B cell (primary cell): ENCODE measurements at regions not wholly inside any gene's neighbourhood (a gene's known extent, or its start where the extent isn't known, plus 50 kb on each side); places are given as distances from the start of the nearest gene placed in this dataset.
"Not testable (repeated sequence)": the region's sequence is repeated elsewhere in the genome, so short reads cannot be mapped to it uniquely, and the experiment has no call there.

Experiments used
- ATAC-seq: fragments of 200-7000 bp; cut with Tn5 transposase; one replicate; pipeline ENCODE4 v1.10.0; 2021; ENCODE audit warnings: low read depth, mild to moderate bottlenecking, moderate number of reproducible peaks, moderate library complexity
- CTCF ChIA-PET: fragments of 350-600 bp; sonication (Branson Sonifier 250); formaldehyde crosslinking; loops from one replicate; lab custom pipeline; 2021; ENCODE audit warnings: antibody characterized with exemption, inconsistent platforms; lab: Charles Lee
- POLR2A ChIA-PET: fragments of 350-600 bp; sonication (Branson Sonifier 250); formaldehyde crosslinking; loops from one replicate; lab custom pipeline; 2021; ENCODE audit warnings: antibody characterized with exemption; lab: Charles Lee
- DNase-seq: peaks from one replicate; pipeline ENCODE4 v3.0.0; 2013
- H2AFZ ChIP-seq: 2 replicates; pipeline ENCODE4 v1.6.1; 2012; ENCODE audit warnings: mild to moderate bottlenecking, low read depth, low read length; ENCODE audit not compliant: insufficient read depth, poor library complexity, severe bottlenecking
- H3K27ac ChIP-seq, 2 donors: 1 replicate in 1 of 2; 2 replicates in 1 of 2; pipeline ENCODE4 v1.5.1; 2012 to 2013; ENCODE audit warnings: low read length in 2 of 2, mild to moderate bottlenecking in 2 of 2, moderate library complexity in 1 of 2
- H3K27me3 ChIP-seq, 4 experiments: fragments of 200-600 bp in 1 of 4; sonication (generic) in 1 of 4; replicated peaks in 1 of 4; 1 replicate in 2 of 4; 2 replicates in 2 of 4; pipeline versions ENCODE4 v1.6.1 to v1.7.0; 2013 to 2016; ENCODE audit warnings: low read length in 3 of 4, mild to moderate bottlenecking in 2 of 4, mixed read lengths in 1 of 4, moderate library complexity in 1 of 4; ENCODE audit not compliant: insufficient read depth in 4 of 4, control insufficient read depth in 3 of 4; ENCODE audit errors: control extremely low read depth in 1 of 4
- H3K36me3 ChIP-seq, 2 experiments: replicated peaks in 1 of 2; 1 replicate in 1 of 2; 2 replicates in 1 of 2; pipeline versions ENCODE4 v1.6.1 to v1.7.1; 2013; ENCODE audit warnings: low read length in 1 of 2; ENCODE audit not compliant: insufficient read depth in 2 of 2, control insufficient read depth in 1 of 2; ENCODE audit errors: control extremely low read depth in 1 of 2, extremely low read depth in 1 of 2
- H3K4me1 ChIP-seq, 2 donors: fragments of 200-600 bp in 1 of 2; sonication (generic) in 1 of 2; 1 replicate in 1 of 2; 2 replicates in 1 of 2; pipeline versions ENCODE4 v1.5.1 to v1.6.1; 2013 to 2017; ENCODE audit warnings: low read length in 2 of 2; ENCODE audit not compliant: control insufficient read depth in 2 of 2, insufficient read depth in 2 of 2
- H3K4me2 ChIP-seq: replicated peaks from 2 replicates; pipeline ENCODE3; 2012; ENCODE audit warnings: mild to moderate bottlenecking, low read depth, low read length; ENCODE audit not compliant: poor library complexity, severe bottlenecking
- H3K4me3 ChIP-seq, 5 experiments: fragments of 200-600 bp in 1 of 5; sonication (generic) in 1 of 5; 1 replicate in 3 of 5; 2 replicates in 2 of 5; pipeline versions ENCODE4 v1.5.1 to v1.7.0; 2011 to 2016; ENCODE audit warnings: low read length in 4 of 5, mild to moderate bottlenecking in 4 of 5, low read depth in 2 of 5, control low read depth in 1 of 5, moderate library complexity in 1 of 5; ENCODE audit not compliant: insufficient read depth in 1 of 5; ENCODE audit errors: control extremely low read depth in 1 of 5, extremely low read depth in 1 of 5
- H3K79me2 ChIP-seq: fragments of 200-600 bp; sonication (generic); one replicate; pipeline ENCODE4 v1.6.0; 2016; ENCODE audit warnings: low read length; ENCODE audit not compliant: control insufficient read depth, insufficient read depth
- H3K9ac ChIP-seq: fragments of 200-600 bp; sonication (generic); 2 replicates; pipeline ENCODE4 v1.6.1; 2017; ENCODE audit warnings: mild to moderate bottlenecking, low read length, moderate library complexity
- H3K9me3 ChIP-seq, 3 donors: one replicate each; pipeline versions ENCODE4 v1.6.1 to v1.7.1; 2013; ENCODE audit warnings: low read length in 2 of 3; ENCODE audit not compliant: control insufficient read depth in 2 of 3, insufficient read depth in 1 of 3; ENCODE audit errors: control extremely low read depth in 1 of 3
- H4K20me1 ChIP-seq: 2 replicates; pipeline ENCODE4 v1.6.0; 2012; ENCODE audit warnings: mild to moderate bottlenecking, low read length; ENCODE audit not compliant: insufficient read depth, control insufficient read depth, poor library complexity, severe bottlenecking
- H3K27ac Mint-ChIP-seq: one replicate; pipeline ENCODE4 v1.8.0; 2021; ENCODE audit warnings: mixed read lengths
- H3K27me3 Mint-ChIP-seq: one replicate; pipeline ENCODE4 v1.8.0; 2021; ENCODE audit warnings: mixed read lengths
- H3K4me1 Mint-ChIP-seq: one replicate; pipeline ENCODE4 v1.8.0; 2021; ENCODE audit warnings: mixed read lengths
- H3K4me3 Mint-ChIP-seq: one replicate; pipeline ENCODE4 v1.8.0; 2021; ENCODE audit warnings: mixed read lengths
- H3K9me3 Mint-ChIP-seq: one replicate; pipeline ENCODE4 v1.8.0; 2022; ENCODE audit warnings: mixed read lengths; ENCODE audit not compliant: insufficient read depth
- EZH2 ChIP-seq: IDR thresholded peaks from 2 replicates; pipeline ENCODE4 v1.6.1; 2012; ENCODE audit warnings: borderline replicate concordance, low read depth, mild to moderate bottlenecking, moderate library complexity, low read length; ENCODE audit not compliant: insufficient read depth, poor library complexity, severe bottlenecking
- WGBS: methylation state at CpG from one replicate; pipeline ENCODE4 v1.1.5; 2013; ENCODE audit warnings: missing lambda C conversion rate; ENCODE audit not compliant: insufficient coverage; 5-methylcytosine and 5-hydroxymethylcytosine counted together
- intact Hi-C: fragments of 100-400 bp; cut with micrococcal nuclease; formaldehyde crosslinking; loops from one replicate; pipeline ENCODE4 v1.10.0; 2022
- TF ChIP-seq, protein P1 (sequence below): fragments of 200-600 bp; IDR thresholded peaks from one replicate; pipeline ENCODE4 v1.8.0; 2022; ENCODE audit warnings: antibody characterized with exemption, mild to moderate bottlenecking

DNA sequence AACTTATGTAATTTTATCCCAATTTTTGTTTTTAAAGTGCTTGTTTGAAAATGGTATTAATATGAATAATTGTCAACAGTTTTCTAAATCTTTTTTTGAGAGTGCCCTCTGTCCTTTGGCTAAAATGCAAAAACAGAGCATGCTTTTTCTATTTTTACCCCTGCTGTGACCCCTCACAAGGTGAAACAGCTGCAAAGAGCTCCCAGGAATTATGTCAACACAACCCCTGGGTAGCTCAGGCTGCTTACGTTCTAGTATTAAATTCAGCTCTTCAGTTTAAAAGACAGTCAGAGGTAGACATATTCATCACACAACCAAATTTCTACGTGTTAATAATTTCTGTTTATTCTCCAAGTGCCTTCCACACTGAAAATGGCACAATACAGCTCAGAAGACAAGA is 367.5 kb downstream of the PRDM5 start:
- TF ChIP-seq EZH2, result no peak
- TF ChIP-seq, protein P1, sequence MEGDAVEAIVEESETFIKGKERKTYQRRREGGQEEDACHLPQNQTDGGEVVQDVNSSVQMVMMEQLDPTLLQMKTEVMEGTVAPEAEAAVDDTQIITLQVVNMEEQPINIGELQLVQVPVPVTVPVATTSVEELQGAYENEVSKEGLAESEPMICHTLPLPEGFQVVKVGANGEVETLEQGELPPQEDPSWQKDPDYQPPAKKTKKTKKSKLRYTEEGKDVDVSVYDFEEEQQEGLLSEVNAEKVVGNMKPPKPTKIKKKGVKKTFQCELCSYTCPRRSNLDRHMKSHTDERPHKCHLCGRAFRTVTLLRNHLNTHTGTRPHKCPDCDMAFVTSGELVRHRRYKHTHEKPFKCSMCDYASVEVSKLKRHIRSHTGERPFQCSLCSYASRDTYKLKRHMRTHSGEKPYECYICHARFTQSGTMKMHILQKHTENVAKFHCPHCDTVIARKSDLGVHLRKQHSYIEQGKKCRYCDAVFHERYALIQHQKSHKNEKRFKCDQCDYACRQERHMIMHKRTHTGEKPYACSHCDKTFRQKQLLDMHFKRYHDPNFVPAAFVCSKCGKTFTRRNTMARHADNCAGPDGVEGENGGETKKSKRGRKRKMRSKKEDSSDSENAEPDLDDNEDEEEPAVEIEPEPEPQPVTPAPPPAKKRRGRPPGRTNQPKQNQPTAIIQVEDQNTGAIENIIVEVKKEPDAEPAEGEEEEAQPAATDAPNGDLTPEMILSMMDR, result no peak
- Histone ChIP-seq H3K9me3 (no peaks in the 10 kb centered on the region), H3K4me1 (no peaks in the 10 kb centered on the region), H3K4me2 (no peak overlapping the region), H3K9ac (no peak overlapping the region), H4K20me1 (no peaks in the 10 kb centered on the region), H3K79me2 (no peaks in the 10 kb centered on the region), H3K27ac (no peak overlapping the region), H3K36me3 (no peaks in the 10 kb centered on the region), H2AFZ (no peak overlapping the region), H3K4me3 (no peak overlapping the region), H3K27me3 (no peaks in the 10 kb centered on the region)
- 100% methylated on average over 1 of the region's 2 CpGs for WGBS
- no peak for ATAC-seq
- Mint-ChIP-seq H3K4me3 (no peak overlapping the region), H3K27ac (no peak overlapping the region), H3K9me3 (peaks cover 2% of the 10 kb centered on the region), H3K4me1 (no peaks in the 10 kb centered on the region), H3K27me3 (no peaks in the 10 kb centered on the region)
- ChIA-PET CTCF (no interaction called here), POLR2A (no interaction called here)
- intact Hi-C loops, result no loop called here
- no peak for DNase-seq

DNA sequence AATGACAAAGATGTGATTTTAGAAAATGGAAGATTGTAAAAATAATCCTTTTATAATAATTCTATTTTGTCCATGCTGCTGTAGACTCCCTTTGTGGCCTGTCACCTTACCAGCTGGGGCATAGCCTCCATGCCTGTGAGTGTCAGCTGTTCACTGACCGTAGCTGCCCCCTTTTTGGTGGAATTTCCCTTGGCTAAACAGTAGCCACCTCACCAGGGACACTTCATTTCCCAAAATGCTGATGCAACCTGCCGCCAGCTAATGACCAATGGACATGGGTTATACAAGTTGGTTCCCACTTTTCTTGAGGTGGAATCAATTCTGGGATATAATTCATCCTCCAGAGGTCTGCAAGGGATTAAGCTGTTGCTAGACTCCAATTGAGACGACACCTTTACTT is 368.4 kb downstream of the PRDM5 start:
- no peak overlapping the region for H3K4me3 Mint-ChIP-seq
- Histone ChIP-seq H3K9me3 (no peaks in the 10 kb centered on the region), H3K4me1 (no peaks in the 10 kb centered on the region), H3K79me2 (no peaks in the 10 kb centered on the region), H3K4me3 (no peak overlapping the region), H2AFZ (no peak overlapping the region), H3K27ac (no peak overlapping the region), H4K20me1 (no peaks in the 10 kb centered on the region), H3K27me3 (no peaks in the 10 kb centered on the region), H3K36me3 (no peaks in the 10 kb centered on the region), H3K4me2 (no peak overlapping the region), H3K9ac (no peak overlapping the region)
- TF ChIP-seq, protein P1, result no peak
- TF ChIP-seq EZH2, result no peak
- WGBS, result 100% methylated on average over 1 of the region's 3 CpGs
- peaks cover 2% of the 10 kb centered on the region for H3K9me3 Mint-ChIP-seq
- ChIA-PET POLR2A (no interaction called here), CTCF (no interaction called here)
- ATAC-seq, result no peak
- H3K4me1 Mint-ChIP-seq, result no peaks in the 10 kb centered on the region
- H3K27ac Mint-ChIP-seq, result no peak overlapping the region
- intact Hi-C loops, result no loop called here
- no peak for DNase-seq
- no peaks in the 10 kb centered on the region for H3K27me3 Mint-ChIP-seq

DNA sequence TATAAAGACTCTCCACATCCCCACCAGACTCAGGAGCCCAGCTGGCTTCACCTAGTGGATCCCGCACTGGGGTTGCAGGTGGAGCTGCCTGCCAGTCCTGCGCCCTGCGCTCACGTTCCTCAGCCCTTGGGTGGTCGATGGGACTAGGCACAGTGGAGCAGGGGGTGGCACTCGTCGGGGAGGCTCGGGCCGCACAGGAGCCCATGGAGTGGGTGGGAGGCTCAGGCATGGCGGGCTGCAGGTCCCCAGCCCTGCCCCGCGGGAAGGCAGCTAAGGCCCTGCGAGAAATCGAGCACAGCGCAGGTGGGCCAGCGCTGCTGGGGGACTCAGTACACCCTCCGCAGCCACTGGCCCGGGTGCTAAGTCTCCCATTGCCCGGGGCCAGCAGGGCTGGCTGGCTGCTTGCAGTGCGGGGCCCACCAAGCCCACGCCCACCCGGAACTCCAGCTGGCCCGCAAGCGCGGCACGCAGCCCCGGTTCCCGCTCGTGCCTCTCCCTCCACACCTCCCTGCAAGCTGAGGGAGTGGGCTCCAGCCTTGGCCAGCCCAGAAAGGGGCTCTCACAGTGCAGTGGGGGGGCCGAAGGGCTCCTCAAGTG is 371.8 kb downstream of the PRDM5 start:
- H3K27ac Mint-ChIP-seq, POLR2A ChIA-PET, H3K27me3 Mint-ChIP-seq, H3K4me3 ChIP-seq, H3K4me1 Mint-ChIP-seq, H3K4me2 ChIP-seq, DNase-seq, H3K9me3 Mint-ChIP-seq, H3K4me1 ChIP-seq, H3K4me3 Mint-ChIP-seq, ATAC-seq, H3K9me3 ChIP-seq, H3K27ac ChIP-seq, H3K36me3 ChIP-seq, H4K20me1 ChIP-seq, CTCF ChIA-PET, H3K79me2 ChIP-seq, H3K9ac ChIP-seq, intact Hi-C loops, H2AFZ ChIP-seq, H3K27me3 ChIP-seq: not testable (repeated sequence)
- 93% methylated on average over 21 of the region's 30 CpGs for WGBS
